Upper lobe of left lung (tissue), 4 donors: ENCODE measurements at regions not wholly inside any gene's neighbourhood (a gene's known extent, or its start where the extent isn't known, plus 50 kb on each side); places are given as distances from the start of the nearest gene placed in this dataset.

ENCODE experiments used
- CTCF ChIP-seq, 6 experiments: fragments of 450-650 bp in 4 of 6; fragments of 200-600 bp in 2 of 6; sonication (generic) in 2 of 6; IDR thresholded peaks; one replicate each; pipeline ENCODE4 v1.5.1; 2016 to 2019; ENCODE audit warnings: antibody characterized with exemption in 6 of 6
- EP300 ChIP-seq, 4 donors: sonication (generic); formaldehyde crosslinking; IDR thresholded peaks; one replicate each; pipeline ENCODE4 v1.5.1; 2017; ENCODE audit warnings: antibody characterized with exemption in 4 of 4, control low read depth in 2 of 4
- POLR2A ChIP-seq, 4 donors: fragments of 450-650 bp; IDR thresholded peaks; one replicate each; pipeline ENCODE4 v1.5.1; 2016 to 2017; ENCODE audit warnings: antibody characterized with exemption in 4 of 4, mild to moderate bottlenecking in 2 of 4
- POLR2AphosphoS5 ChIP-seq, 2 donors: sonication (generic); formaldehyde crosslinking; IDR thresholded peaks; one replicate each; pipeline ENCODE4 v1.5.1; 2017; ENCODE audit warnings: antibody characterized with exemption in 2 of 2

GRCh38 chr11:129300099-129300498, 75.5 kb upstream of the BARX2 start:
- TF ChIP-seq CTCF (IDR thresholded peaks at IDR 0.05): no peak
- TF ChIP-seq POLR2A (IDR thresholded peaks at IDR 0.05): no peak
- TF ChIP-seq POLR2AphosphoS5 (IDR thresholded peaks at IDR 0.05): no peak
- no peak for TF ChIP-seq EP300 (IDR thresholded peaks at IDR 0.05)
